H1 (cell line): ENCODE measurements at regions not wholly inside any gene's neighbourhood (a gene's known extent, or its start where the extent isn't known, plus 50 kb on each side); places are given as distances from the start of the nearest gene placed in this dataset.

Source experiments
- CHD7 ChIP-seq: fragments of 300-600 bp; sonication (generic); IDR thresholded peaks from 2 replicates; pipeline ENCODE4 v1.7.1; 2012; ENCODE audit warnings: low read length, moderate library complexity, mild to moderate bottlenecking, inconsistent platforms; ENCODE audit not compliant: insufficient replicate concordance
- GABPA ChIP-seq: IDR thresholded peaks from 2 replicates; pipeline ENCODE4 v1.6.1; 2011; ENCODE audit warnings: mild to moderate bottlenecking, low read length, moderate library complexity, borderline replicate concordance; ENCODE audit not compliant: insufficient read depth
- JUN ChIP-seq: IDR thresholded peaks from 2 replicates; pipeline ENCODE4 v1.6.1; 2011; ENCODE audit warnings: low read depth, mild to moderate bottlenecking, improper control_type of control experiment, low read length
- YY1 ChIP-seq: IDR thresholded peaks from 2 replicates; pipeline ENCODE4 v1.6.1; 2011; ENCODE audit warnings: low read depth, mild to moderate bottlenecking, low read length

GRCh38 chr2:145572238-145572637 lies 1052.3 kb upstream of the ZEB2 start (continued):
- TF ChIP-seq CHD7: no peak
- no peak for TF ChIP-seq JUN
- TF ChIP-seq YY1: no peak
- no peak for TF ChIP-seq GABPA
